Hepatocyte (in vitro differentiated cells): ENCODE measurements at regions not wholly inside any gene's neighbourhood (a gene's known extent, or its start where the extent isn't known, plus 50 kb on each side); places are given as distances from the start of the nearest gene placed in this dataset.

Experiments used
- DNase-seq: peaks from one replicate; pipeline ENCODE4 v3.0.0-alpha.2; 2016; ENCODE audit warnings: low spot score
- H2AFZ ChIP-seq: fragments of 200-600 bp; sonication (generic); 2 replicates; pipeline ENCODE4 v1.6.0; 2016; ENCODE audit warnings: antibody characterized with exemption, mild to moderate bottlenecking
- H3K27ac ChIP-seq: fragments of 200-600 bp; sonication (generic); 2 replicates; pipeline ENCODE4 v1.5.1; 2016; ENCODE audit warnings: mild to moderate bottlenecking
- H3K27me3 ChIP-seq: fragments of 200-600 bp; sonication (generic); 2 replicates; pipeline ENCODE4 v1.6.1; 2016
- H3K36me3 ChIP-seq: fragments of 200-600 bp; sonication (generic); replicated peaks from 2 replicates; pipeline ENCODE4 v1.5.1; 2016; ENCODE audit warnings: low read depth; ENCODE audit not compliant: insufficient read depth
- H3K4me1 ChIP-seq: fragments of 200-600 bp; sonication (generic); 2 replicates; pipeline ENCODE4 v1.5.1; 2016; ENCODE audit warnings: mild to moderate bottlenecking, moderate library complexity; ENCODE audit not compliant: insufficient read depth
- H3K4me2 ChIP-seq: fragments of 200-600 bp; sonication (generic); 2 replicates; pipeline ENCODE4 v1.6.0; 2016
- H3K4me3 ChIP-seq: fragments of 200-600 bp; sonication (generic); 2 replicates; pipeline ENCODE4 v1.5.1; 2016; ENCODE audit warnings: mild to moderate bottlenecking
- H3K79me2 ChIP-seq: fragments of 200-600 bp; sonication (generic); 2 replicates; pipeline ENCODE4 v1.6.0; 2017; ENCODE audit warnings: mild to moderate bottlenecking
- H3K9me2 ChIP-seq: fragments of 200-600 bp; sonication (generic); replicated peaks from 2 replicates; pipeline ENCODE4 v1.6.0; 2017; ENCODE audit warnings: mild to moderate bottlenecking; ENCODE audit not compliant: insufficient read depth
- H3K9me3 ChIP-seq: fragments of 200-600 bp; sonication (generic); 2 replicates; pipeline ENCODE4 v1.5.1; 2016; ENCODE audit warnings: low read depth, mild to moderate bottlenecking
- H4K20me1 ChIP-seq: fragments of 200-600 bp; sonication (generic); 2 replicates; pipeline ENCODE4 v1.6.0; 2016; ENCODE audit warnings: mild to moderate bottlenecking; ENCODE audit not compliant: insufficient read depth, poor library complexity, severe bottlenecking
- CTCF ChIP-seq: fragments of 200-600 bp; sonication (generic); IDR thresholded peaks from 2 replicates; pipeline ENCODE4 v1.5.1; 2016; ENCODE audit warnings: antibody characterized with exemption, mild to moderate bottlenecking; ENCODE audit not compliant: poor library complexity
- EZH2 ChIP-seq: fragments of 200-600 bp; sonication (generic); IDR thresholded peaks from 2 replicates; pipeline ENCODE4 v1.6.1; 2016; ENCODE audit warnings: antibody characterized with exemption, mild to moderate bottlenecking, borderline replicate concordance
- EZH2phosphoT487 ChIP-seq: fragments of 200-600 bp; sonication (generic); IDR thresholded peaks from one replicate; pipeline ENCODE4 v1.6.1; 2018; ENCODE audit warnings: antibody characterized with exemption, mild to moderate bottlenecking, low read depth, moderate library complexity; ENCODE audit not compliant: unreplicated experiment, severe bottlenecking
- WGBS: methylation state at CpG from one replicate; pipeline ENCODE4 v1.1.6; 2016; ENCODE audit warnings: low lambda C conversion rate; ENCODE audit errors: missing lambda C conversion rate; 5-methylcytosine and 5-hydroxymethylcytosine counted together

GRCh38 chr14:101109981-101110728 lies 206.6 kb upstream of the RTL1 start:
- H3K27ac ChIP-seq = no peak overlapping the region
- H4K20me1 ChIP-seq = no peaks in the 10 kb centered on the region
- TF ChIP-seq EZH2 (no peak), EZH2phosphoT487 (no peak), CTCF (no peak)
- no peak overlapping the region for H3K4me2 ChIP-seq
- H3K9me3 ChIP-seq = no peaks in the 10 kb centered on the region
- 75% methylated on average over 15 of the region's 15 CpGs for WGBS
- DNase-seq = peak; percentile 55
- no peaks in the 10 kb centered on the region for H3K27me3 ChIP-seq
- no peaks in the 10 kb centered on the region for H3K9me2 ChIP-seq
- H3K79me2 ChIP-seq = no peaks in the 10 kb centered on the region
- no peak overlapping the region for H3K4me3 ChIP-seq
- H2AFZ ChIP-seq = no peak overlapping the region
- H3K36me3 ChIP-seq = no peaks in the 10 kb centered on the region
- H3K4me1 ChIP-seq = no peaks in the 10 kb centered on the region

GRCh38 chr14:101110729-101111619 lies 207.5 kb upstream of the RTL1 start:
- Histone ChIP-seq H3K79me2 (no peaks in the 10 kb centered on the region), H4K20me1 (no peaks in the 10 kb centered on the region), H3K9me2 (no peaks in the 10 kb centered on the region), H3K9me3 (no peaks in the 10 kb centered on the region), H3K4me3 (no peak overlapping the region), H2AFZ (no peak overlapping the region), H3K27me3 (no peaks in the 10 kb centered on the region), H3K36me3 (no peaks in the 10 kb centered on the region), H3K4me1 (no peaks in the 10 kb centered on the region), H3K27ac (no peak overlapping the region), H3K4me2 (no peak overlapping the region)
- no peak for DNase-seq
- TF ChIP-seq EZH2phosphoT487 (no peak), CTCF (no peak), EZH2 (no peak)
- WGBS = 81% methylated on average over 22 of the region's 22 CpGs

- Histone ChIP-seq H3K27ac (no peak overlapping the region), H3K9me2 (no peaks in the 10 kb centered on the region), H3K36me3 (no peaks in the 10 kb centered on the region), H3K4me1 (no peaks in the 10 kb centered on the region), H3K9me3 (no peaks in the 10 kb centered on the region), H3K79me2 (no peaks in the 10 kb centered on the region), H2AFZ (no peak overlapping the region), H4K20me1 (no peaks in the 10 kb centered on the region), H3K4me3 (no peak overlapping the region), H3K4me2 (no peak overlapping the region), H3K27me3 (no peaks in the 10 kb centered on the region)
- WGBS = 87% methylated on average over 15 of the region's 23 CpGs
- DNase-seq = no peak
- TF ChIP-seq CTCF = no peak
- no peak for TF ChIP-seq EZH2
- no peak for TF ChIP-seq EZH2phosphoT487
Observed at GRCh38 chr14:101111620-101112290, 208.2 kb upstream of the RTL1 start.
